ENCODE measurements at regions not wholly inside any gene's neighbourhood (a gene's known extent, or its start where the extent isn't known, plus 50 kb on each side); places are given as distances from the start of the nearest gene placed in this dataset.

GRCh38 chr14:54168489-54168888 is 211.9 kb upstream of the BMP4 start:
- TF ChIP-seq POLR2AphosphoS5 (IDR thresholded peaks at IDR 0.05; ENCODE audit: low read depth, low read length), result no peak
- no peak for TF ChIP-seq POLR2A (IDR thresholded peaks at IDR 0.05; ENCODE audit: low read depth, low read length)

All from GM12892 (cell line).